GM12892 (cell line): ENCODE measurements at regions not wholly inside any gene's neighbourhood (a gene's known extent, or its start where the extent isn't known, plus 50 kb on each side); places are given as distances from the start of the nearest gene placed in this dataset.

Source experiments
- POLR2AphosphoS5 ChIP-seq: IDR thresholded peaks from 2 replicates; pipeline ENCODE4 v1.6.1; 2011; ENCODE audit warnings: low read depth, low read length, control low read depth
- TAF1 ChIP-seq: IDR thresholded peaks from 2 replicates; pipeline ENCODE4 v1.6.1; 2011; ENCODE audit warnings: low read depth, mild to moderate bottlenecking, control low read depth, low read length, borderline replicate concordance

GRCh38 chr11:97961431-97961830, 1059.3 kb upstream of the CNTN5 start:
- TF ChIP-seq POLR2AphosphoS5 (no peak), TAF1 (no peak)
